Aorta (tissue), 5 donors: ENCODE measurements at regions not wholly inside any gene's neighbourhood (a gene's known extent, or its start where the extent isn't known, plus 50 kb on each side); places are given as distances from the start of the nearest gene placed in this dataset.
"Not testable (repeated sequence)": the region's sequence is repeated elsewhere in the genome, so short reads cannot be mapped to it uniquely, and the experiment has no call there.

Experiments used
- ATAC-seq: fragments of 200-7000 bp; cut with Tn5 transposase; one replicate; pipeline ENCODE4 v1.9.1; 2022; ENCODE audit warnings: moderate library complexity; ENCODE audit not compliant: low FRiP score
- DNase-seq, 2 donors: peaks; one replicate each; pipeline ENCODE4 v3.0.0-alpha.2; 2020
- H3K27ac ChIP-seq, 2 donors: one replicate each; pipeline ENCODE4 v1.5.1; 2013; ENCODE audit warnings: low read length in 2 of 2, mild to moderate bottlenecking in 2 of 2, moderate library complexity in 2 of 2, control low read depth in 1 of 2, inconsistent platforms in 1 of 2, low read depth in 1 of 2
- H3K27me3 ChIP-seq, 2 donors: one replicate each; pipeline ENCODE4 v1.6.1; 2013; ENCODE audit warnings: control low read depth in 1 of 2, low read length in 1 of 2, mild to moderate bottlenecking in 1 of 2, moderate library complexity in 1 of 2; ENCODE audit not compliant: insufficient read depth in 2 of 2, control insufficient read depth in 1 of 2
- H3K36me3 ChIP-seq, 2 donors: one replicate each; pipeline ENCODE4 v1.6.1; 2013; ENCODE audit warnings: control low read depth in 1 of 2, low read length in 1 of 2, mild to moderate bottlenecking in 1 of 2; ENCODE audit not compliant: insufficient read depth in 2 of 2, control insufficient read depth in 1 of 2
- H3K4me1 ChIP-seq, 2 donors: one replicate each; pipeline ENCODE4 v1.6.1; 2013; ENCODE audit warnings: low read length in 2 of 2, control low read depth in 1 of 2, mild to moderate bottlenecking in 1 of 2, moderate library complexity in 1 of 2; ENCODE audit not compliant: insufficient read depth in 2 of 2, control insufficient read depth in 1 of 2
- H3K4me3 ChIP-seq, 2 donors: one replicate each; pipeline ENCODE4 v1.5.1; 2013; ENCODE audit warnings: low read length in 2 of 2, control low read depth in 1 of 2, mild to moderate bottlenecking in 1 of 2
- H3K9me3 ChIP-seq: one replicate; pipeline ENCODE4 v1.6.1; 2013; ENCODE audit warnings: mild to moderate bottlenecking, low read length; ENCODE audit not compliant: control insufficient read depth
- WGBS, 2 donors: extraction: QIAGEN DNeasy Blood & Tissue Kit; methylation state at CpG; one replicate each; pipeline ENCODE4 v1.1.7; 2013; 5-methylcytosine and 5-hydroxymethylcytosine counted together
- intact Hi-C, 2 donors: fragments of 100-400 bp; cut with DNase I; formaldehyde crosslinking; loops; one replicate each; pipeline versions ENCODE4 v1.14.2 to v1.15.0; 2022
- donor health status: healthy with polysubstance abuse.
- donor health status: Bipolar disorder and iron deficiency.
- donor health status: DM: no; HTN: no; CAD: no.
- donor health status: DM: no; HTN: no; CAD: no.
- donor health status: DM: yes; HTN: yes; CAD: no.

DNA sequence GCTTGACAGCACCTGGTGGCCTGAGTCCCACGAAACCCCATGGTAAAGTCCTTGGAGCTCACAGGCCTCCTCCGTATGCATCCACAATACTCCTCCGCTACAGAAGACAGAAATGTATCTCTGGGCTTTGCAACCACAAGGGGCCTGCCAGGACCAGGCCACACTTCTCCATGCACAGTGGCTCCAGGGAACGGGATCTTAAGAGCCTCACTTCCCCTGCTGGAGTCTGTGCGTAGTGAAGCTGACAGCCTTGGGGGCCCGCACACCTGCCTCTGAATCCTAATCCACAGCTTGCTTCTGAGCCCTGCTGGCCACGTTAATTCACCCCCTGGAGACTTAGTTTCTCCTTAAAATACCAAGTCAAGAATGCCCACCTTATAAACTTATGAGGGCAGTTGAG lies 125.7 kb downstream of the COPRS start:
- ATAC-seq (no peak), DNase-seq (no peak)
- Histone ChIP-seq H3K27me3 (no peaks in the 10 kb centered on the region), H3K9me3 (no peaks in the 10 kb centered on the region), H3K27ac (no peak overlapping the region), H3K4me3 (no peak overlapping the region), H3K4me1 (no peaks in the 10 kb centered on the region), H3K36me3 (no peaks in the 10 kb centered on the region)
- intact Hi-C loops = no loop called here
- WGBS, 2 donors = 96 to 99% methylated on average over 7 of the region's 7 CpGs

DNA sequence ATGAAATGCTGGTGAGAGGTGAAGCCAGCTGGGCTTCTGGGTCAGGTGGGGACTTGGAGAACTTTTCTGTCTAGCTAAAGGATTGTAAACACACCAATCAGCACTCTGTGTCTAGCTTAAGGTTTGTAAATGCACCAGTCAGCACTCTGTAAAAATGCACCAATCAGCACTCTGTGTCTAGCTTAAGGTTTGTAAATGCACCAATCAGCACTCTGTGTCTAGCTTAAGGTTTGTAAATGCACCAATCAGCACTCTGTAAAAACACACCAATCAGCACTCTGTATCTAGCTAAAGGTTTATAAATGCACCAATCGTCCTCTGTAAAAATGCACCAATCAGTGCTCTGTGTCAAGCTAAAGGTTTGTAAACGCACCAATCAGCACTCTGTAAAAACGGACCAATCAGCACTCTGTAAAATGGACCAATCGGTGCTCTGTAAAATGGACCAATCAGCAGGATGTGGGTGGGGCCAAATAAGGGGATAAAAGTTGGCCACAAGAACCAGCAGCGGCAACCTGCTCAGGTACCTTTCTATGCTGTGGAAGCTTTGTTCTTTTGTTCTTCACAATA lies 127.4 kb downstream of the COPRS start:
- H3K27ac ChIP-seq = peak overlapping the region in 1 of 2 donors; percentile 74
- WGBS, 2 donors = 96% methylated on average over 5 of the region's 5 CpGs
- ATAC-seq, intact Hi-C loops, H3K4me3 ChIP-seq, H3K4me1 ChIP-seq, H3K27me3 ChIP-seq, DNase-seq, H3K36me3 ChIP-seq, H3K9me3 ChIP-seq: not testable (repeated sequence)

DNA sequence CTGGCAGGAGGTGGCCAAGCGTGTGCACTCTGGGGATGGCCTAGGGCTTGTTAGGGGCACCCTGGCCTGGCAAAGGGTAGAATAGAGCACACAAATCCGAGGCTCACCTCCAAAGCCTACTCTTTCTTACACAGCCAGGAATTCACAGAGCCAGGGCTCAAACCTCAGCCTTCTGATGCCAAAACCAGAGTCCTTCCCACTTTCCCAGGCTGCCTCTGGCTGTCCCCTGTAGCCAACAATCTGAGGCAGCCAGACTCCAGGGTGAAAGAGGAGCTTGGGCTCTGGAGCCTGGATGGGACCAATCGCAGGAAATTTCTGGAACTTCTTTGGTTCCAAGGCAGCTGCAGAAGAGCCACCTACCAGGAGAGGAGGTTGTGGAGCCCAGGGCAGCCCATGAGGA lies 127.9 kb downstream of the COPRS start:
- DNase-seq = no peak
- Histone ChIP-seq H3K36me3 (no peaks in the 10 kb centered on the region), H3K27me3 (no peaks in the 10 kb centered on the region), H3K27ac (peak overlapping the region in 1 of 2 donors; percentile 74), H3K9me3 (no peaks in the 10 kb centered on the region), H3K4me3 (no peak overlapping the region), H3K4me1 (no peaks in the 10 kb centered on the region)
- WGBS, 2 donors = 19 to 23% methylated on average over 3 of the region's 3 CpGs
- intact Hi-C loops = no loop called here
- peak; percentile 58 for ATAC-seq

DNA sequence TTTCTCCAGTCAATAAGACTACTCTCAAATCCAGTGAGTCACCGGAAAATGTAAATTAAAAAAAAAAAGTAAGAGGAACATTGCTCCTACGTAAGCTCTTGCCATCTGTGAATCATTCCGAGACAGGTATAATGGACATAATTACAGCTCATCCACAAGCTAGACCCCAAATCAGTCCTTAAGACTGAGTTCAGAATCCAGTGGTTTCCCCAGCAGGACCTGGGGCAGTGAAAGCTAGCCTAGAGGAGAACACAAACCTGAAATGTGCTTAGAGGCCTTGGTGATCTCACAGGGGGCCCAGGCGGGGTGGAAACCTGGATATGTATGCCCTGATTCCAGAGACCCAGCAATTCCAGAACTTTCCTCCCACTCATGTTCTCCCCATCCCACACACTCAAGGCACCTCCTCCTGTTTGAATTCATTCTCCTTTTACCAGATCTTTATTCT lies 132.0 kb downstream of the COPRS start:
- Histone ChIP-seq H3K9me3 (no peaks in the 10 kb centered on the region), H3K27me3 (no peaks in the 10 kb centered on the region), H3K36me3 (no peaks in the 10 kb centered on the region), H3K4me1 (no peaks in the 10 kb centered on the region), H3K4me3 (no peak overlapping the region), H3K27ac (no peak overlapping the region)
- intact Hi-C loops = no loop called here
- 81 to 90% methylated on average over 4 of the region's 4 CpGs for WGBS, 2 donors
- DNase-seq (no peak), ATAC-seq (no peak)

DNA sequence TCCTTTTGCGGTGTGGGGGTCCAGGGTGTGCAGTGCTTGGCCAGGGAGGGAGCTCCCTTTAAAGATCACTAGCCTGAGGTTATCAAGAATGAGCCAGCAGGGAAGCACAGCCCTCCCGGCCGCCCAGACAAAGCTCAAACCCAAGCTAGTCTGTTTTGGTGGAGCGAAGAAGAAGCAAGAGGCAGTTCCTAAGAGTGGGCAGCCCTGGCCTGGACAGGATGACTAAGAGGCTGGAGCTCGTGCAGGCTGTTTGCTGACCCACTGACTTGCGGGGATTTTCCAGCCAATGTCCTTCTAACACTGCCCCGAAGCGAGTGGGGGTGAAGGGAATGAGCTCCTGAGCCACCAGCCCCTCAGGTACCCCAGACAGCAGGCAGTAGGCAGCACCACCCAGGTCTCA lies 134.4 kb downstream of the COPRS start:
- intact Hi-C loops = no loop called here
- WGBS, 2 donors = 53 to 56% methylated on average over 8 of the region's 8 CpGs
- DNase-seq = no peak
- Histone ChIP-seq H3K27me3 (no peaks in the 10 kb centered on the region), H3K9me3 (no peaks in the 10 kb centered on the region), H3K27ac (no peak overlapping the region), H3K4me3 (no peak overlapping the region), H3K36me3 (no peaks in the 10 kb centered on the region), H3K4me1 (no peaks in the 10 kb centered on the region)
- ATAC-seq = no peak

DNA sequence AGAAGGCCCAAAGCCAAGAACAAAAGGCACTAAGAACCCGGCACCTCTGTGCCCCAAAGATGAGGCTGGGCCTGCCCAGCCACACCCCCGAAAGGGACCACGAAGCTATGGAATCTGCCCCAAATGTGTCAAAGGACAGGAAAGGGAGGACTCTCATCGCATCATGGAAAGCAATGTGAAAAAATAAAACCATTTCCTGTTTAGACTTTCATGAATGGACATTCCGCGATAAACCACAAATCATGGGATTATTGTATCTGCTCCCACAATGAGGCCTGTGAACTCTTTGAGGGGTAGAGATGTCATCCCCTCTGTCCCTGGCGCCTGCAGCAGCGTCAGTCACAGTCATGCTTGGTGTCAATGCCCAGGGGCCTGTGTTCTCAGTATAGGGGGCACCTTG lies 135.0 kb downstream of the COPRS start:
- ATAC-seq (no peak), DNase-seq (no peak)
- intact Hi-C loops = no loop called here
- H3K27me3 ChIP-seq = no peaks in the 10 kb centered on the region
- H3K4me3 ChIP-seq = no peak overlapping the region
- no peaks in the 10 kb centered on the region for H3K4me1 ChIP-seq
- H3K36me3 ChIP-seq = no peaks in the 10 kb centered on the region
- no peak overlapping the region for H3K27ac ChIP-seq
- 86 to 88% methylated on average over 8 of the region's 8 CpGs for WGBS, 2 donors
- H3K9me3 ChIP-seq = no peaks in the 10 kb centered on the region

DNA sequence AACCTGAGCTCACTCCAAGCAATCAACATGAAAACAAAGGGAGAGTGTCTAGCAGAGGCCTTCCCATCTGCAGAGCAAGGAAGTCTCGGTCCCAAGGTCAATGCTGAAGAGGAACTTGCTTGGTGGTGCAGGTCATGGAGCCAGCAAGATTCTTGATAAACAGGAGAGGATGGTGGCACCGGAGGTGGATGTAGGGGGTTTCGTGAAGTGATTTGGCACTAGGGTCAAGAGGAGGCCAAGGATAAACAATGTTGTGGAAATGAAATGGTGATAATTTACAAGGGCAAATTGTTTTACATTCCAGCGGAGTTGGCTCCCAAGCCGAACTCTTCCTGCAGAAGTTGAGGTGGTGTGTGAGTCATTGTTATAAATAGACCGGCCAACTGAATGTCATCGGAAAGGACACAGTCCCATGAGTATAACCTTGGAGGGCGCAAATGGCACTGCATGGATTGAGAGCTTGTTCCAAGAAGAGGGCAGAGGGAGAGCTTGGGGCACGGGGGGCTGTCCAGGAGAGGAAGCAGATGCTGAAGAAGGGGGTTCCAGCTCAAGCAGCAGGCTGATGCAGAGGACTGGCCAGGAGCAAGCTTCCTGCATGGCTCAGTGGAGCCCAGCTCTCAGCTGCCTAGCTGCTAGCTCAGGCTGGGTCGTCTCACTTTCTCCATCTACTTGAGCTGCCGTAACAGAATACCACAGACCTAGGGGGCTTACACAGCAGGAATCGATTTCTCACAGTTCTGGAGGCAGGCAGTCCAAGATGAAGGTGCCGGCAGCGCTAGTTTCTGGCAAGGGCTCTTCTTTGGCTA lies 136.6 kb downstream of the COPRS start:
- Histone ChIP-seq H3K4me3 (no peak overlapping the region), H3K4me1 (no peaks in the 10 kb centered on the region), H3K36me3 (no peaks in the 10 kb centered on the region), H3K27me3 (no peaks in the 10 kb centered on the region), H3K27ac (peak overlapping the region in 1 of 2 donors; percentile 15), H3K9me3 (no peaks in the 10 kb centered on the region)
- DNase-seq (peak in 1 of 2 donors; percentile 65), ATAC-seq (peak; percentile 76)
- intact Hi-C loops = no loop called here
- WGBS, 2 donors = 15 to 20% methylated on average over 14 of the region's 14 CpGs

DNA sequence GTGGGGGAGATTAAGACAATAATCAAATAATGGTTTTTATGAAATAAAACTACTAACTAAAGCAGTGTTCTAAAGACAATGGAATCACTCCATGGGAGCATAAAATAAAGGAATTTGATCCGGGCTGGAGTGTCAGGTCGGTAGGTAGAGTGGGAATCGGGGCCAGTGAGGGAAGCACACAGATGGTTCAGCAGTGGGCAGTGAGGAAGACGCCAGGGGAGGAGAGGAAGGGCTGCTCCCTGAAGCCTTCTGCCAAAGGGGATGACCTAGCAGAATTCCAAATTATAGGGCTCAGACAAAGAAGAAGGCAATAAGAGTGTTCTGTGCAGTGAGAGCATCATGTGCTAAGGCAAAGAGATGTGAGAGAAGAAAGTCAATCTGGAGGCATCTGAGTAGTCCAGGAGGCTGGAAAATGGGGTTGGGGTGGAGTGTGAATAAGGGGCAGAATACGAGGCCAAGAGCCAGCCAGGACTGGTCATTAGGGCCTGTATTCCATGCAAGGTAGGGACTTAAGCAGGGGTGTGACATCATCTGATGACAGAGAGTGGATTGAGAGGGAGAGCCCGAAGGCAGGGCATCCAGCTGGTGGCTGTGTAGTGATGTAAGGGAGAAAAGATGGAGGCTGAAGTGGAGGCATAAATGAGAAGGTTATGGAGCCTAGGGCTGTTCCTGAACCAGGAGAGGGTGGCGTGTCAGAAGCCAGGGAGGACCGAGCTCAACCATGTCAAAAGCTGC lies 137.6 kb downstream of the COPRS start:
- H3K9me3 ChIP-seq = no peaks in the 10 kb centered on the region

More for the DNA sequence above, 137.6 kb downstream of the COPRS start:
- intact Hi-C loops = no loop called here
- DNase-seq (no peak), ATAC-seq (peak; percentile 16)
- WGBS, 2 donors = 92% methylated on average over 8 of the region's 8 CpGs
- Histone ChIP-seq H3K27ac (peak overlapping the region in 1 of 2 donors; percentile 15), H3K4me3 (no peak overlapping the region), H3K36me3 (no peaks in the 10 kb centered on the region), H3K4me1 (no peaks in the 10 kb centered on the region), H3K27me3 (no peaks in the 10 kb centered on the region)
